Stimulated activated naive CD8-positive, alpha-beta T cell treated with anti-CD3 and anti-CD28 coated beads, Interleukin-15, Interleukin-2, amounts not matched to agents 100 ng/mL and 50 ng/mL, for 24 hours (primary cell): ENCODE measurements at regions not wholly inside any gene's neighbourhood (a gene's known extent, or its start where the extent isn't known, plus 50 kb on each side); places are given as distances from the start of the nearest gene placed in this dataset.
"Not testable (repeated sequence)": the region's sequence is repeated elsewhere in the genome, so short reads cannot be mapped to it uniquely, and the experiment has no call there.

Source experiments
- H3K27ac Mint-ChIP-seq: one replicate; pipeline ENCODE4 v1.8.0; 2021; ENCODE audit warnings: mild to moderate bottlenecking, mixed read lengths
- H3K27me3 Mint-ChIP-seq: one replicate; pipeline ENCODE4 v1.8.0; 2021; ENCODE audit warnings: mixed read lengths
- H3K36me3 Mint-ChIP-seq: one replicate; pipeline ENCODE4 v1.8.0; 2021; ENCODE audit warnings: low read depth, mixed read lengths
- H3K4me1 Mint-ChIP-seq: one replicate; pipeline ENCODE4 v1.8.0; 2021; ENCODE audit warnings: low read depth, mixed read lengths
- H3K4me3 Mint-ChIP-seq: one replicate; pipeline ENCODE4 v1.8.0; 2021; ENCODE audit warnings: mild to moderate bottlenecking, mixed read lengths
- H3K9me3 Mint-ChIP-seq: one replicate; pipeline ENCODE4 v1.8.0; 2021; ENCODE audit warnings: mixed read lengths

- H3K27ac Mint-ChIP-seq, H3K4me3 Mint-ChIP-seq, H3K27me3 Mint-ChIP-seq, H3K36me3 Mint-ChIP-seq, H3K4me1 Mint-ChIP-seq: not testable (repeated sequence)
- peaks cover 21% of the 10 kb centered on the region for H3K9me3 Mint-ChIP-seq
Observed at GRCh38 chr14:43784432-43784831, 722.7 kb downstream of the FSCB start.

GRCh38 chr14:43778937-43779639 is 728.0 kb downstream of the FSCB start:
- H3K9me3 Mint-ChIP-seq: peaks cover 30% of the 10 kb centered on the region
- H3K27me3 Mint-ChIP-seq: no peaks in the 10 kb centered on the region
- H3K4me3 Mint-ChIP-seq: no peak overlapping the region
- H3K4me1 Mint-ChIP-seq: no peaks in the 10 kb centered on the region
- no peak overlapping the region for H3K27ac Mint-ChIP-seq
- no peaks in the 10 kb centered on the region for H3K36me3 Mint-ChIP-seq

- Mint-ChIP-seq H3K9me3 (peaks cover 30% of the 10 kb centered on the region), H3K27ac (no peak overlapping the region), H3K4me3 (no peak overlapping the region), H3K27me3 (no peaks in the 10 kb centered on the region), H3K36me3 (no peaks in the 10 kb centered on the region), H3K4me1 (no peaks in the 10 kb centered on the region)
Observed at GRCh38 chr14:43778570-43778936, 728.5 kb downstream of the FSCB start.

- H3K27ac Mint-ChIP-seq: no peak overlapping the region
- no peaks in the 10 kb centered on the region for H3K27me3 Mint-ChIP-seq
- no peaks in the 10 kb centered on the region for H3K36me3 Mint-ChIP-seq
- H3K4me3 Mint-ChIP-seq: no peak overlapping the region
- H3K9me3 Mint-ChIP-seq: peaks cover 7% of the 10 kb centered on the region
- H3K4me1 Mint-ChIP-seq: no peaks in the 10 kb centered on the region
Observed at GRCh38 chr14:43765474-43765873, 741.6 kb downstream of the FSCB start.

GRCh38 chr14:43764433-43764832 is 742.6 kb downstream of the FSCB start:
- no peaks in the 10 kb centered on the region for H3K4me1 Mint-ChIP-seq
- no peaks in the 10 kb centered on the region for H3K36me3 Mint-ChIP-seq
- H3K4me3 Mint-ChIP-seq: no peak overlapping the region
- H3K9me3 Mint-ChIP-seq: peaks cover 10% of the 10 kb centered on the region
- H3K27ac Mint-ChIP-seq: no peak overlapping the region
- H3K27me3 Mint-ChIP-seq: no peaks in the 10 kb centered on the region

GRCh38 chr14:43755707-43756106 is 751.4 kb downstream of the FSCB start:
- Mint-ChIP-seq H3K27ac (no peak overlapping the region), H3K36me3 (no peaks in the 10 kb centered on the region), H3K4me1 (no peaks in the 10 kb centered on the region), H3K4me3 (no peak overlapping the region), H3K9me3 (peaks cover 10% of the 10 kb centered on the region), H3K27me3 (no peaks in the 10 kb centered on the region)

GRCh38 chr14:43754838-43755237 is 752.2 kb downstream of the FSCB start:
- no peak overlapping the region for H3K27ac Mint-ChIP-seq
- H3K27me3 Mint-ChIP-seq: no peaks in the 10 kb centered on the region
- H3K4me3 Mint-ChIP-seq: no peak overlapping the region
- no peaks in the 10 kb centered on the region for H3K4me1 Mint-ChIP-seq
- H3K36me3 Mint-ChIP-seq: no peaks in the 10 kb centered on the region
- peaks cover 8% of the 10 kb centered on the region for H3K9me3 Mint-ChIP-seq

- no peaks in the 10 kb centered on the region for H3K36me3 Mint-ChIP-seq
- H3K4me3 Mint-ChIP-seq: no peak overlapping the region
- no peaks in the 10 kb centered on the region for H3K4me1 Mint-ChIP-seq
- no peak overlapping the region for H3K27ac Mint-ChIP-seq
- H3K27me3 Mint-ChIP-seq: no peaks in the 10 kb centered on the region
- H3K9me3 Mint-ChIP-seq: peaks cover 14% of the 10 kb centered on the region
Observed at GRCh38 chr14:43745746-43746145, 761.3 kb downstream of the FSCB start.

- Mint-ChIP-seq H3K27ac (no peak overlapping the region), H3K4me1 (no peaks in the 10 kb centered on the region), H3K27me3 (no peaks in the 10 kb centered on the region), H3K9me3 (peaks cover 8% of the 10 kb centered on the region), H3K4me3 (no peak overlapping the region), H3K36me3 (no peaks in the 10 kb centered on the region)
Observed at GRCh38 chr14:43735932-43736331, 771.2 kb downstream of the FSCB start.

GRCh38 chr14:43729143-43729542 is 777.9 kb downstream of the FSCB start:
- H3K27me3 Mint-ChIP-seq: no peaks in the 10 kb centered on the region
- no peak overlapping the region for H3K4me3 Mint-ChIP-seq
- no peaks in the 10 kb centered on the region for H3K36me3 Mint-ChIP-seq
- H3K9me3 Mint-ChIP-seq: peaks cover 3% of the 10 kb centered on the region
- no peaks in the 10 kb centered on the region for H3K4me1 Mint-ChIP-seq
- no peak overlapping the region for H3K27ac Mint-ChIP-seq

GRCh38 chr14:43706900-43707299 is 800.2 kb downstream of the FSCB start:
- Mint-ChIP-seq H3K27me3 (no peaks in the 10 kb centered on the region), H3K9me3 (peaks cover 6% of the 10 kb centered on the region), H3K36me3 (no peaks in the 10 kb centered on the region), H3K4me1 (no peaks in the 10 kb centered on the region), H3K4me3 (no peak overlapping the region), H3K27ac (no peak overlapping the region)

GRCh38 chr14:43698561-43699284 is 808.4 kb downstream of the FSCB start:
- not testable (repeated sequence) for H3K4me3 Mint-ChIP-seq, H3K27me3 Mint-ChIP-seq, H3K9me3 Mint-ChIP-seq, H3K4me1 Mint-ChIP-seq, H3K27ac Mint-ChIP-seq, H3K36me3 Mint-ChIP-seq

GRCh38 chr14:43697003-43697402 is 810.1 kb downstream of the FSCB start:
- H3K4me1 Mint-ChIP-seq: no peaks in the 10 kb centered on the region
- peaks cover 11% of the 10 kb centered on the region for H3K9me3 Mint-ChIP-seq
- H3K36me3 Mint-ChIP-seq: no peaks in the 10 kb centered on the region
- H3K27me3 Mint-ChIP-seq: no peaks in the 10 kb centered on the region
- H3K4me3 Mint-ChIP-seq: no peak overlapping the region
- H3K27ac Mint-ChIP-seq: no peak overlapping the region

GRCh38 chr14:43692706-43693105 is 814.4 kb downstream of the FSCB start:
- Mint-ChIP-seq H3K27ac (no peak overlapping the region), H3K27me3 (no peaks in the 10 kb centered on the region), H3K4me3 (no peak overlapping the region), H3K4me1 (no peaks in the 10 kb centered on the region), H3K9me3 (peaks cover 12% of the 10 kb centered on the region), H3K36me3 (no peaks in the 10 kb centered on the region)

- no peak overlapping the region for H3K27ac Mint-ChIP-seq
- no peaks in the 10 kb centered on the region for H3K4me1 Mint-ChIP-seq
- no peaks in the 10 kb centered on the region for H3K36me3 Mint-ChIP-seq
- peaks cover 9% of the 10 kb centered on the region for H3K9me3 Mint-ChIP-seq
- H3K4me3 Mint-ChIP-seq: no peak overlapping the region
- H3K27me3 Mint-ChIP-seq: no peaks in the 10 kb centered on the region
Observed at GRCh38 chr14:43687921-43688320, 819.2 kb downstream of the FSCB start.

- H3K36me3 Mint-ChIP-seq: no peaks in the 10 kb centered on the region
- no peaks in the 10 kb centered on the region for H3K27me3 Mint-ChIP-seq
- no peaks in the 10 kb centered on the region for H3K9me3 Mint-ChIP-seq
- H3K4me3 Mint-ChIP-seq: no peak overlapping the region
- no peaks in the 10 kb centered on the region for H3K4me1 Mint-ChIP-seq
- H3K27ac Mint-ChIP-seq: no peak overlapping the region
Observed at GRCh38 chr14:43677581-43677980, 829.5 kb downstream of the FSCB start.
